Left kidney (tissue), 1 donor: ENCODE measurements at regions not wholly inside any gene's neighbourhood (a gene's known extent, or its start where the extent isn't known, plus 50 kb on each side); places are given as distances from the start of the nearest gene placed in this dataset.

Experiments used
- DNase-seq: peaks from one replicate; pipeline ENCODE4 v3.0.0-alpha.2; 2013

DNA sequence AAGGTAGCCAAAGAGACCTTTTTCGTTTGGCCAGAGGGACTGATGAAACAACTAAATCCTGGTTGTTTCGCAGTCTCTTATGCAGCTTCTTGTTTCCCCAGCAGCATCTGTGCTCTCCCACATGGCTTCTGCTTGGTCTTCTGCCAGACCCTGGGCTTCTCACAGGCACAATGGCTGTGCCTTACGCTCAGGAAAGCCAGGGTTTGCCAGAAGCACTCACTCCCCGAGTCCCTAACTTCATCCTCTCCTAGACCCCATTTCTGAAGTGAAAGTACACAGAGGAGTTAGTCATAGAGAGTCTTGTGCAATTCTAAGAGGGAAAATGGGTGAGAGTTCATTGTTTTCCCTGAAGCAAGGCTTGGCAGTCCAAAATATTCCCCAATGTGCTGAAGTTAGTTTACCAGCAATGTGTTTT is 121.7 kb downstream of the EVX1 start:
- no peak for DNase-seq

DNA sequence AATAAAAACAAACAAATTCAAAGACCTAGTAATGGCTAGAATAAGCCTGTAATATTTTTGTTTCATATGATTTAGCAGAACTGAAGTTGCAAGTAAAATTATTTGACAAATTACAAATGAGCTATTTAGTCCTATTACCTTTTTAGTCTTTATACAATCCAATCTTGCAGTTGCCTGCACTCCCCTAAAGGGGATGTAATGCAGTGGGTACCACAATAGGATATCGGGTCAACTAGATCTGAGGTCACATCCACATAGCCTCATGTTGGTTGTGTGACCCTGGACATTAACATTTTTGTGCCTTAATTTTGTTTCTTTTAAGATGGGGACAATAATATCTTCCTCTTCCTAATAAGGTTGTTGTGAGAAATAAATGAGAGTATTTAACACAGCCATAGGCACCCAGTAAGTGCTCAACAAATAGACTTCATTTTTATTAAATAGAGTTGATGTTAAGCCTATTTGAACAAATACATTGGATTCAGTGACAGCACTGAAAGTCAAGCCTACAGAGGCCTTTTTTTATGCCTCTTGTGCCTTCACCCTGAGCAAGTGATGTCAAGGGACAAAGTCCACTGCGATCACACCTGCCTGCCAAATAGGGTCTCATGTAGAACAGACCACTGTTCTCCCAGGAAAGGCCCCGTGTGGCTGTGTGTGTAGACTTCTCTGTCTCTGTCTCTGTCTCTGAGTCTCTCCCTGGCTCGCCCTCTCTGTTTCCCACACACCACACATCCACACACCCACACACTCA is 124.8 kb downstream of the EVX1 start:
- no peak for DNase-seq

DNA sequence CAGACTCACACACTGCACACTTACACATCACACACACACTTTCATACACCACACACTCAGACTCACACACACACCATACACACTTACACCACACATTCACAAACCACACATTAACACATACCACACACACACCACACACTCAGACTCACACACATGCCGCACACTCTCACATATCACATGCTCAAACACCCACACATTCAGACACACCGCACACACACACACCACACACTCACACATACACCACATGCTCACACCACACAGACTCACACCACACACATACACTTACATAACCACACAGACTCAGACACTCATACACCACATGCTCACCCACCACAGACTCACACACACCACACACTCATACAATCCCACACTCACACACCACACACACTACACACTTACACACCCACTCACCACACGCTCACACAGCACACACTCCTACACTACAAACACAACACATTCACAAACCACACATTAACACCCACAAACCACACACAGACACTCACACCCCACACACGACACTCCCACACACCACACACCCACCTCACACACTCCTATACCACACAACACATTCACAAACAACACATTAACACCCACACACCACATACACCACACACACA is 125.4 kb downstream of the EVX1 start:
- no peak for DNase-seq

DNA sequence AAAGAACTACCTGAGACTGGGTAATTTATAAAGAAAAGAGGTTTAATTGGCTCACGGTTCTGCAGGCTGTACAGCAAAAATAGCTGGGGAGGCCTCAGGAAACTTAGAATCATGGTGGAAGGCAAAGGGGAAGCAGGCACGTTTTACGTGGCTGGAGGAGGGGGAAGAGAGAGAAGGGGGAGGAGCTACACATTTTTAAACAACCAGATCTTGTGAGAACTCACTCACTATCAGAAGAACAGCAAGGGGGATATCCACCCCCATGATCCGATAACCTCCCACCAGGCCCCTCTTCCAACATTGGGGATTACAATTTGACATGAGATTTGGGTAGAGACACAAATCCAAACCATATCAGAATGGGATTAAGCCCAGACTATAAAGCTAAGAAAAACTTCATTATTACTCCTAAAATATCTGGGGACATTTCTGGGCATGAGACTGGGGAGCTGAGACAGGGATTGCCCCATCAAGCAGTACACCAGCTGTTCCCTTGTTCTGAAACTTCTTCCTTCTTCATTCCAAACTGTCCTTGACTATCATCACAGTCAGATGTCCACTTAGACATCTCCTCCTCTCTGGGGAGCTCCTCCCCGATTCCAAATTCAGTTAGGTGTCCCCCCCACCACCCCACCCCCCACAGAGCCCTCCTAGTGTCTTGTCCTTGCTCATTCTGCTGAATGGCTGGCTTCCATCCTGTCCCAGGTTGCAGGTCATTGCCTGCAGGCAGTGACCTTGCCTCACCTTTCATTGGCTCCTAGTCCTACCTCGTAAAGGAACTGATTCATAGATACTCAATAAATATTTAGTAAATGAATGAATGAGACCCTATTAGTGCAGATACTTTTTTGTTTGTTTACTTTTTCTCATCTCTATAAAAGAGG is 132.6 kb downstream of the EVX1 start:
- no peak for DNase-seq

DNA sequence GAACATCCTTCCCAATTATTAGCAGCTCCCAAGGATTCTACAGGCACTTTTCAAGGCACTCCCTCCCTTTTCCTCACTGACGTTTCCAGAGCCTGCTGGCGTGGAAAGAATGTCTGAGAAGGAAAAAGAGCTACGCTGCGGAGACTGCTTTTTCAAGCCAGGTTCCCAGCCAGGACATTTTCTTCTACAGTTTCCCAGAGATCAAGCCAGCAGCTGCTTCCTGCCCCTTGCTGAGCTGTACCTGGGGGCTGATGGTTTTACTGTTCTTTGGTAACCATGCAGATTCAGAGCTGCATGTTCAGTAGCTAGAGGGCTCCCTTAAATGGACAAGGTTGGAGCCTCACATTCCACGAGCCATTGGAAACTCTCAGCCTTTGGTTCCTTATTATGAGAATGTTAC is 133.4 kb downstream of the EVX1 start:
- DNase-seq = no peak

DNA sequence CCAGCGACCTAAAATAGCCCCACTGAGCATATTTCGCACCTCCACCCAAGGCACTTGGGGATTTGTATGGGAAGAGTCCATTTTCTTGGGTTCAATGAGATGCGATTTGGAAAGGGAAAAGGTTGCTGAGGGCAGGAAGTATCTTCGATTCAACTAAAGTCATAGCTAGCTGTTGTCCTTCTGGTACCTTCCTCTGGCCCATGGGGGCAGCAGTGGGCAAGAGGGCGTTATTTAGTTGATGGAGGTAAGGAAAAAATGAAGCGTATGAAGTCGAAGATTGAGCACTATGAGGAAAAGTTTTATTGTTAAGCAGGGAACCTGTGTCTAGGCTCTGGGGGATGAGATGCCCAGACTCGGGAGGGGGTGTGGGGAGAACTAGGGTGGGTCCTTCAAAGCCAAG is 135.4 kb downstream of the EVX1 start:
- DNase-seq = no peak

DNA sequence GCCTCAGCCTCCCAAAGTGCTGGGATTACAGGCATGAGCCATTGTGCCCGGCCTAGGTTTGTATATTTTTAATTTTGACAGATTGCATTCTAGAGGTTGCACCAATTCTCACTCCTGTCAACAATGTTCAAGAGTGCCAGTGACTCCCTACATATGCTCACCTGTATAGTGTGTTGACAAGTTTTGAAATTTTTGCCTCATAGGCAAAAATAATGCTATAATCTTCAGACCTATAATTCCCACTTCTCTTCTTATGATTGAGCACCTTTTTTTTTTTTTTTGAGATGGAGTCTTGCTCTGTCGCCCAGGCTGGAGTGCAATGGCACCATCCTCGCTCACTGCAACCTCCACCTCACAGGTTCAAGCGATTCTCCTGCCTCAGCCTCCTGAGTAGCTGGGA is 139.7 kb downstream of the EVX1 start:
- no peak for DNase-seq

DNA sequence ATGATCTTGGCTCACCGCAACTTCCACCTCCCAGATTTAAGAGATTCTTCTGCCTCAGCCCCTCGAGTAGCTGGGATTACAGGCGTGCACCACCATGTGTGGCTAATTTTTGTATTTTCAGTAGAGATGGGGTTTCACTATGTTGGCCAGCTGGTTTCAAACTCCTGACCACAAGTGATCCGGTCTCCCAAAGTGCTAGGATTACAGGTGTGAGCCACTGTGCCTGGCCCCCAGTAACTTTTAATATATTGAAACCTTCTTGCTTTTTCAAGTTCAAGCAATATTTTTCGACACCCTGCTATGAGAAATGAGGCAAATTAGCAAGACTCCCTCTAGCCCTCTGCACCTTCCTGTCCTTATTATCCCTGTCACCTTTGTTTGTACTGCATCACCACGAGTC is 144.0 kb downstream of the EVX1 start:
- DNase-seq = no peak

DNA sequence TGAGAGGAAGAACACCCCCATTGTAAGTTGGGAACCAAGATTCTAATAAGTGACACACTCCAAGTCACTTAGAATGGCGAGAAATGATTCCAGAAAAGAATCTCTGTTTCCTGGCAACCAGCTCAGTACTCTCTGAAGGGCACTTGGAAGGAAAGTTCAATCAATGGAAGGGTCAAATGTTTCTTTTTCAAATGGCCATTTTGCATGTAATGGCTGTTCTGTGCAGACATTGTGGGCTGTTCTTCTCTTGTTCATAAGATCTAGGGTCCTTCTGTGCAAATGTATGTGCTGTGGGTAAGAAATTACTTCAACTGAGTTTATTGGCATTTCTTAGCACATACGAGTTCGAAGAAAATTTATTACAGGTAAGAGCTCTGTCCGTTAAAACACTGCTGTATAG is 145.3 kb downstream of the EVX1 start:
- DNase-seq = no peak

DNA sequence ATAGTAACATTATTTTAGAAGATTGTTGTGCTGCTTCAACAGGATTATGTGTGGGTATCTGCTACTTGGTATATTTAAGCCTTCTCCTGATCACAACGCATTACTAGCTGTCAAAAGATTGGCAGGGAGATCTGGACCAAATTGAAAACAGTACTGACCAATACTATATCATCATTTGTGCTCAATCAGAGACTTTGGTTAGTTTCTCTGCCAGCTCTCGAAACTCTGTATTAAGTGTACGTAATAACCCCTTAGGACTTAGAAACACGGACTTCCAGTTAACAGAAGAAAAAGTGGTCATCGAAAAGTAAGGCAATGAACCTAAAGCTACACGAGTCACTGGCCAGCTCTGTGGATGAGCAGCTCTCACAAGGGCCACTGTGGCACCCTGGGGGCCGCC is 146.0 kb downstream of the EVX1 start:
- DNase-seq = no peak

DNA sequence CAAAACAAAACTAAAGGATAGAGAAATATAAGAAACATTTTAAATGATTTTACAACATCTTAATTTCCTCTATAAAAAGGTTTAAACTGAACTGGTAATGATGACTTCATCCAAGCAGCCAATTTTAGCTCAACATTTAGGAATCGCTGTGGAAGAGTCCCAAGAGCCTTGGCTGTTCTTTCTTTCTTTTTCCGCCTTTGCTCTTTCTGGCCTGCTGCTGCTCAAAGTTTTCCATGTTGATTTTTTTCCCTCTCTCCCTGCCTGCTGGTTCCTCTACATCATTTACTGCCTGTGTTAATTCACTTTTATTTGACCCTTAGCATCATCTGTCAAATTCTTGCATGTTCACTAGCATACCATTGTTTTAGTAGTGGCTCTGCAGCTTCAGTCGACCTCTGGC is 146.9 kb downstream of the EVX1 start:
- no peak for DNase-seq

DNA sequence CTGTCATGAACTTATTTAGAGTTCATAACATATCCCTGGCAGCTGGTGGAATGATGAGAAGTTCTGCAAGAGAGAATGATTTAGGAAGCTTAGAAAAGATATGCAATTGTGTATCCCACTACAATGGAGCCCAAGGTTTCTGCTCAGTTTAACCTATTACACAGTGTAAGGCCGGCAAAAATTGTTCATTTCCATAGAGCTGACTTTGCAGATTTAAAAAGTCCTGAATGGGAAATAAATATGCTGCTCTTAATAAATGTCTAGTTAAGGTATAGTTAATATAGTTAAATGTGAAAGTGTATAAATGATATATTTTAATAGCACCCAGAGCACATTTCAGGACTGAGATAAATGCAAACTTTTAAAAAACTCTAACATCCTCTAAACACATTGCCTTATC is 149.9 kb downstream of the EVX1 start:
- no peak for DNase-seq

DNA sequence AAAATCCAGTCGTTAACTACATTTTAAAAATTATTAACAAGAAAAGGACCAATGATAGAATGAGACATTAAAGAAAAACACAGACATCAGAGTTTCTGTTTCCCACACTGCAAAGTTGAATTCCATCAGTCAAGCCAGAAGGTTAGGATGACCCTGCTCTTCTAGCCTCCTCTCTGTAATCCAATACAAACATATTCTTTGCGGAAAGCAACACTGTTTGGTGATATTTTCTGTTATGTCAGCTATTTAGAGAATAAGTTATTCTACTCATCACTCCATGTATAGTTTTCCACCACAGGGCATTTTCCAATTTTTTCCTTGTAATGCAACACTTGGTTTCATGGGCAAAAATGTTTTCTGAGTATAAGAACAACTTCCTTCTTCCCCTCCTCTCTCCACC is 152.3 kb downstream of the EVX1 start:
- no peak for DNase-seq

DNA sequence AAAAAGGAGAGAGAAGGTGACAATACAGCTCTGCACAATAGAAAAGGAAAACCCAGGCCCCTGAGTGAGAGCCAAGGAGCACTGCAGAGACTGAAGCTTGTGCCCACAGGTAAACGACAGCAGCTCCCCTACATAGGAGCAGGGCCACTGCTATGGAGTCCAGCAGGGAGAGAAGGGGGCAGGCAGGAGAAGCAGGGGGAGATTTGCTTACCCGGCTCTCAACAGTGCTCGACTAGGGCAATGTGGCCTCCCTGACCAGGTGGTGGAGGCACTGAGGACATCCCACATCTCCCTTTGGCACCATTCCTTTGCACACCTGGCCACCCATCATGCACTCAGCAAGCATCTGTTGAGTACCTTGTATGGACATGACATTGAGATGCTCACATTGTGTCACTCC is 153.0 kb downstream of the EVX1 start:
- no peak for DNase-seq

DNA sequence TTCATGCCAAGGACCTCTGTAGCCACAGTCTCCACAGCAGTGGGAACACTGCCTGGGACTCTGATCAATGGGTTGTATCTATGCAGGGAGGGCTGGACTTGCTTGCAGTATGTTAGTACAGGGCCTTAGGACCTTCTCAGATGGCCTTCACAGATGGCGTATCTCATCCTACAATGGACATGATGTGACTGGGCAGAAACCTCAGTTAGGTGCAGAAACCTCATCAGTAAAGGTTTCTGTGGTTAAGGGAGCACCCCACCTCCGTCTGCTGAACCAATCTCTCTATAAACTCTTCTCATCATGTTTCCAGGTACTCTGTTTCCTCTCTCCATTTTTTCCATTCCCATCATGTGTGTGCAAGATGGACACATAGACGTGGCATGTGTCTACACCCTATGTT is 154.9 kb downstream of the EVX1 start:
- no peak for DNase-seq

DNA sequence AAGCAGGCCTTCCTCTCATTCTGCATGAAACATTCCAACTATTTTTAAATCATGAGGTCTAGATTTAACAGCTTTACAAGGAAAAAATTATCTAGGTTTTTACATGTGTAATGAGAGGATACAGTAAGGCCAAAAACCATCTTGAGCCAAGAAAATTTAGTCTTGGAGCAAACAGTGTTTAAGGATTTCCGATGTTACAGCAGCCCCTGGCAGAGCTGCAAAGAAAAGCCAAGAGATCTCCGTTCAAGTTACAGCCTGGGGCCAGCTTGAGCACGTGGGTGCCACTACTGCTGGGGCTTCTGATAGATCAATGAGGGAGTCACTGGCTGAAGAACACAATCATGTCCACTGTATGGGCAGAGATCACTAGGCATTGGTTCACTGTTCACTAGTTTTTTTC is 156.2 kb downstream of the EVX1 start:
- no peak for DNase-seq

DNA sequence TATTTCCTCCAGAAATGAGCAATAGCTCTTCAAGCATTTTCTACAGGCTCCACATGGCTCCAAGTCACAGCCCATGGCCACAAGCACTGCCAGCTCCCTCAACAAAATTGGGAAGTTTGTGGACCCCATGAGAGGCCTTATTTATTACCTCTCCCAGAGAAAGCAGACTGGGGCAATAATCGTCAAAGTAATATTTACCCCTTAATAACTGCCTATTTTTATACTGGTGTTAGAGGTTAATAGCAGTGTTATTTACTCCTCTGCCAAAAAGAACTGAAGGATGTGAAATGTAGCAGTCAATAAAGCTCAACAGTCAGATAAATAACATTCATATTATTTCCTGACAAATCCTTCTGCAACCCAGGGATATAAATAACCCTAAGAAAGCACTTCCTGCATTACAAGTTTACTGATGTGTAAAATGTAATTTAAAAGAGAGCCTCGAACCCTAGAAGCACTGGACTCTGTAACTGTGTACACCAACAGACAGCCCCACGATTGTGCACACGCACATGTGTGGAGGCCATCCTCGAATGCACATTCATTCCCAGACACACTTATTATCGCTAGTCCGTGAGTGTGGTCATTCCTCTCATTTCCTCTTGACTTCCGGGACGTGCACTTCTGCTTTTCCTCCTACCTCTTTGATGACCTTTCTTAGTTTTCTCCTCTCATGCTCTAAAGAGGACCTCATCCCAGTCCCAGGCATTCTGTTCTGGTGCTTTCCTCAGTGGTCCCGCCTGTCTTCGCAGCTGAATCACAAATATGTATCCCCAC is 157.4 kb downstream of the EVX1 start:
- no peak for DNase-seq

DNA sequence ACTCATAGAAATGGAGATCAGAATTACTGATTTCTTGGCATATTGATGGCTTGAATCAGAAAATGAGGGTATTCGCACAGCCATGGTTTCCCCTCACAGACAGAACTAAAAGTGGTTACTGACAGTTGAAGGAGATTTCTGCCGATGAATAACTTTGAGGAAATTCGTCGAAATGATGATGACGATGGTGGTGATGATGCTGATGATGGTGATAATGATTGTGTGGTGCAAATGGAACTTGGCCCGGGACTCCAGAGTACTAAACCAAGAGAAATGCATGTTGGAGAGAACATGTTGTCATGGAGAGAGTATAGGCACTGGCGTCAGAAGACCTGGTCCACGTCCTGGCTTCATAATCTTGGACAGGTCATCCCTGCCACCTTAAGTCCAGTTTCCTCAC is 163.2 kb downstream of the EVX1 start:
- no peak for DNase-seq

DNA sequence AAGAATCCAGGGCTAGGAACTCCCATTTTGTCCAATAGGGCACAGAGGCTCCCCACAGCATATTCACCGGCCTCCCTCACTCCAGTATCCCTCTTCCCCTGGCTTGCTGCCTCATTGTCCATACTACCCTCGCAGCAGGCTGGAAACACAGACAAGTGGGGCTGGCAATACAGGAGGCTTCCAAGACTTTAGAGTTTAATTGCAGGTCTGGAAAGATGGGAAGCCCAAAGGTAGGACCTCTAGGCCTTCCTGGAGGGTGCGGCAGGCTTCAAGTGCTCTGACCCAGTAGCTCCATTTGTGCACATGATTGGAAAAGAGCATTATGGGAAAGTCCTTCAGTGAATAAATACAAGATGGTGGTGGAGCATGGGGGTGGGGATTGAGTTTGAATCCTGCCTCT is 166.7 kb downstream of the EVX1 start:
- DNase-seq = no peak

DNA sequence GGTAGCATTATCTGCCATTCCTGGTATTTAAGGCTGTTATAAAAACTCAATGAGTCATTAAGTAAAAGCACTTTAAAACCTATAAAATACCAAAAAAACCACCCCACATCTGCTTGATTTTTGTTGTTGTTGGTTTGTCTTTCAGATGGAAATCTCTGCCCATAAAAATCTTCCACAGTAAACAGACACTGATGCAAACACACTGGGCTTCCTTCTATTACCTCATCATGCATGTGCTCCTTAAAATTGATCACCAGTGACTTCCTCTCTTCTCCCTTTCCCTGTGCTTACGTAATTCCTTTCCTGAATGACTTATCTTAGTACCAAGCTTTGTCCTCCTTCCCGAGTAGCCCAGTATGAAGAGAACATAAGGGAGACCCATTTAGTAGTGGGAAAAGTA is 167.2 kb downstream of the EVX1 start:
- DNase-seq = no peak

DNA sequence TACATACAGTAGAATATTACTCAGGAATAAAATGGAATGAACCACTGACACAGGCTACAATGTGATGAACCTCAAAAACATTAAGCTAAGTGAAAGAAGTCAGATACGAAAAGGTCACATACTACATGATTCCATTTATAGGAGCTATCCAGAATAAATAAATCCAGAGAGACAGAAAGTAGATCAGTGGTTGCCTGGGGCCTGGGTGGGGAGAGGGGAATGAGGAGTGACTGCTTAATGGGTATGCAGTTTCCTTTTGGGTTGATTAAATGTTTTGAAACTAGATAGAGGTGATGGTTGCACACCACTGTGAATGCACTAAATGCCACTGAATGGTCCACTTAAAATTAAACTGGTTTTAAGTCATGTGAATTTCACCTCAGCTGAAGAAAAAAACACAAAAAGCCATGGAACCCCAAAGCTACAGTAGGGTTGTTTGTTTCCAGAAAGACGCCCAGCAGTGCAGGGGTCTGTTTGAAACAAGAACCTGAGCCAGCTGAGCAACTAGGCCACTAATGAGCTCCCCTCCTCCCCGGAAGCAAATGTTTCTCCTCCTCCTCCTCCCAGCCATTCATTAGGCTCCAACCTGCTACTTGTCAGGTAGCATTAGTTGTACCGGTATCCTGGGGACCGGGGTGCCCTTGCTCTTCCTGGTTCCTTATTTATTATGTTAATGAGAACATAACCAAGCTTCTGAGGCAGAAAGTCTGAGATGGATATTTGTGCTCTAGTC is 168.4 kb downstream of the EVX1 start:
- DNase-seq = no peak

DNA sequence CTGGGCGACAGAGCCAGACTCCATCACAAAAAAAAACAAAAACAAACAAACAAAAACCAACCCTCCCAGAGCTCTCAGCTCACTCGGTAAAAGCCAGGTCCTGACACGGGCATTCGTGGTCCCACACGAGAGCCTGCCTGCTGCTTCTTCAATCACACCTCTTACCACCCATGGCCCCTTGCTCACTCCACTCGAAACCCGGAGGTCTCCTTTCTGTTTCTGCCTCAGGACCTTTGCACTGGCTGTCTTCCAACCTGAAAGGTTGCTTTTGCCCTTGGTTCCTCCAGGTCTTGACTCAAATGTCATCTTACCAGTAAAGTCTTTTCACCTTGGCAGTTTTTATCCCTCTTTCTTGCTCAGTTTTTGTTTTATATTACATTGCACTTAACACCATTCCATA is 169.6 kb downstream of the EVX1 start:
- DNase-seq = no peak
